ENCODE measurements at regions not wholly inside any gene's neighbourhood (a gene's known extent, or its start where the extent isn't known, plus 50 kb on each side); places are given as distances from the start of the nearest gene placed in this dataset.

GRCh38 chr10:2812631-2813030 is 254.7 kb upstream of the PFKP start:
- TF ChIP-seq CTCF (IDR thresholded peaks at IDR 0.05; ENCODE audit: insufficient read depth, low read length, poor library complexity, severe bottlenecking) (no peak), EZH2phosphoT487 (conservative IDR thresholded peaks at IDR 0.05; ENCODE audit: low read length) (no peak)

All from SU-DHL-6 (cell line).